Bronchial epithelial cell (primary cell): ENCODE measurements at regions not wholly inside any gene's neighbourhood (a gene's known extent, or its start where the extent isn't known, plus 50 kb on each side); places are given as distances from the start of the nearest gene placed in this dataset.
A peak's percentile ranks its signal among the peaks of the same experiment; 100 is the strongest.

Experiments
- DNase-seq: peaks from one replicate; pipeline ENCODE4 v3.0.0-alpha.2; 2010; ENCODE audit warnings: low read depth
- FAIRE-seq: peaks from 2 replicates; lab custom pipeline; 2011; peaks lifted over from hg19 to GRCh38; lab: Jason Lieb, UNC
- H3K27me3 ChIP-seq: 2 replicates; pipeline ENCODE4 v1.5.1; 2011; ENCODE audit warnings: low read length; ENCODE audit not compliant: control insufficient read depth, insufficient read depth
- H3K36me3 ChIP-seq: 2 replicates; pipeline ENCODE4 v1.5.1; 2011; ENCODE audit warnings: low read length; ENCODE audit not compliant: control insufficient read depth, insufficient read depth
- H3K4me3 ChIP-seq: 2 replicates; pipeline ENCODE4 v1.5.1; 2011; ENCODE audit warnings: mild to moderate bottlenecking, low read depth, low read length, control low read depth
- CTCF ChIP-seq: IDR thresholded peaks from 2 replicates; pipeline ENCODE4 v1.5.1; 2011; ENCODE audit warnings: mild to moderate bottlenecking, moderate library complexity, low read length, control low read depth, inconsistent platforms; ENCODE audit not compliant: insufficient read depth, severe bottlenecking

GRCh38 chr12:107235600-107235999 is 142.3 kb upstream of the CRY1 start:
- H3K4me3 ChIP-seq: no peak overlapping the region
- no peaks in the 10 kb centered on the region for H3K27me3 ChIP-seq
- DNase-seq (no peak), FAIRE-seq (no peak)
- H3K36me3 ChIP-seq: no peaks in the 10 kb centered on the region
- no peak for TF ChIP-seq CTCF

DNA sequence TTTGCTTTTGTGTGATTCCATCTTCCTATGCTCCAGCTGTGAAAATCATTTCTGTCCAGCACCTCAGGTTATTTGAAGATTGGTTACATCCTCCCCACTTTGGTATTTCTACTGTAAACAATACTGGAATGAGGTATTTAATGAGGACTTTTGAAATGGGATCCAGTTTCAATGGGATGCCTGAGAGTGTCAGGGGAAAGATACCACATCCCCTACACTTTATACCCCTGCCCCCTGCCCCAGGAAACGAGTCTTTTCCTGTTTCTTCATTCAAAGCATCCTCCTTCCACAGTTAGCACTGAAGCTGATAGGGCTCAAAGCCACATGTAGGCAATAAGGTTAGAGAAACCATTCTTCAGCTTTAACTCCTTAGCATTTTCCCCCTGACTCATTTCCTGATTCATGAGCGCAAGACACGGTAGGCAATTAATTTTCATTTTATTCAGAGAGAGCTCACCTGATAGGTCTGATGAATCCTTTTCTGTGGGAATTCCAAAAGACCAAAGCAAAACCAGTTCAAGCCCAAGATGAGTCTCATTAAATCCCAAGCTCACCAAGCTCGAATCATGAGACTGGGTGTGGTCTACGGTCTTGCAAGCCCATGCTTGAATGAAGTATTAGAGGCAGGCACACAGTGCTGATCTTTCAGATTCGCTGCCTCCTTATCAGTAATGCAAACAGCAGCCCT is 143.6 kb upstream of the CRY1 start:
- DNase-seq (peak; percentile 96), FAIRE-seq (peak; percentile 68)
- no peak for TF ChIP-seq CTCF
- H3K36me3 ChIP-seq: no peaks in the 10 kb centered on the region
- no peak overlapping the region for H3K4me3 ChIP-seq
- H3K27me3 ChIP-seq: no peaks in the 10 kb centered on the region

DNA sequence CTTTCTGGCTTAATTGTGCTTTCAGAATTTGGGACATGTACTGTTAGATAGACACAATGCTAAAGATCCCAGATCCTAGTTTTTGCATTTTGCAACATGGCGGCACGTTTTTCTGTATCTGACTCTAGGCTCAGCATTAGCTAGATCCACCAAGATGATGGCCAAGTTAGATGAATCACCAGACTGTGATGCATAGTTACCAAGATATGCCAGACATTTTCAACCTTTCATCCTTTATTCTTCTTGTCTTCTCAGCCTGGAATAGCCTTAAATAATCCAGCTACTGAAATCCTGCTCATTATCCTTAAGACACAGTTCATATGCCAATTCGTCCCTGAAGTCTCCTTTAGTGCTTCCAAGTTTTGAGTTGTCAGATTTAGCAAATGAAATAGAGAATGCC is 144.9 kb upstream of the CRY1 start:
- Histone ChIP-seq H3K27me3 (no peaks in the 10 kb centered on the region), H3K36me3 (no peaks in the 10 kb centered on the region), H3K4me3 (no peak overlapping the region)
- TF ChIP-seq CTCF: no peak
- no peak for FAIRE-seq
- peak; percentile 58 for DNase-seq

DNA sequence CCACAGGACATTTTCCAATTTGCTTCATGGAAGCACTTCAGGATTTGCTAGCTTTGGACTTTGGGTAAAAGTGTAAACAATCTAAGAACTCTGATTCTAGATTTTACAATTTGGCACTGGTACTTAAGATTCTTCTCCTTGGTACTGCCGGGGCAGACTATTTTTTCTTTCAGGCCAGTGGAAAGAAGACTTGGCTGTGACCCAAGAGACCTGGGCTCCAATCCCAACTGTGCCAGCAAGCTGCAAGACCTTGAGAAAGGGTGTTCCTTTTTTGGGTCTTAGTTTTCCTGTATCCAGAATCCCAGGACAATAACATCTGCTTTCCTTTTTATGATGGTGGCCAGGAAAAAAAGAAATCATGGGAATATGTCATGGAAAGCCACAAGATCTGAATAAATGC is 148.1 kb upstream of the CRY1 start:
- Histone ChIP-seq H3K27me3 (no peaks in the 10 kb centered on the region), H3K4me3 (no peak overlapping the region), H3K36me3 (no peaks in the 10 kb centered on the region)
- DNase-seq: no peak
- FAIRE-seq: no peak
- TF ChIP-seq CTCF: no peak

DNA sequence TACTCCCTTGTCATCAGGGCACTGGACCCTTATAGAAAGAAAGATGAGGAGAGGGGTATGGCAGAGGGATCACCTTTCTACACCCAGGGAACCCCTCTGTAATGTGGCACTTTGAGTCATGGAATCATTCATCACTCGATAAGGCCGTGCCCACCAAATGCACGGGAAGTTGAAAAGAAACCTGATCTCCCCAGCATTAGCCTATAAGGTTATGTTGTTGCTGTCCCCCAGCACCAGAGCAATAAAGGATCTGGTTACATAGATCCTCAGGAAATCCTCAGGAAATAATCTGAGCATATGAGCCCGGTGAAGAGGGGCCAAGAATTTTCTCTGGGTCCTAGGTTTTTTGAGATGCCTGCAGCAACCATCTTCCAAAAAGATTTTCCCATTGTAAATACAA is 148.8 kb upstream of the CRY1 start:
- H3K27me3 ChIP-seq: no peaks in the 10 kb centered on the region
- no peaks in the 10 kb centered on the region for H3K36me3 ChIP-seq
- TF ChIP-seq CTCF: no peak
- DNase-seq: peak; percentile 7
- FAIRE-seq: no peak
- H3K4me3 ChIP-seq: no peak overlapping the region

DNA sequence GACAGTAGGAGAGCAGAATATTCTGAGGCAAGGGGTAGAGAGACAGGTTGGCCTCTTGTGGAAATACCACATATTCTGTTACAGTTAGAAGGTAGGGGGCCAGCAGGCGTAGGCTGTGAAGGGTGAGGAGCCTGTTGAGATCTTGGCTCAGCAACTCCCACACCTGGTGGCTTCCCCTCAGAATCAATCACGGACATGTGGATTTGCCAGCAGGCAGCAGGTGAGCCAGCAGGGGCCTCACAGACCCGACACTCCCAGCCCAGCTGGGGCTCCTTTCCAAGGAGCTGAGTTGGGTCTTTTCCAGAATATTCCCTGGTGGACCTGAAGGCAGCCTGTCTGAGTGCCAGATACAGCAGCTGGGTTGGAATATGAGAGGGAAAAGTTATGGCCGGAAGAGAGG is 150.0 kb upstream of the CRY1 start:
- Histone ChIP-seq H3K4me3 (no peak overlapping the region), H3K36me3 (no peaks in the 10 kb centered on the region), H3K27me3 (no peaks in the 10 kb centered on the region)
- DNase-seq: no peak
- FAIRE-seq: no peak
- TF ChIP-seq CTCF: no peak
